BJ (cell line): ENCODE measurements at regions not wholly inside any gene's neighbourhood (a gene's known extent, or its start where the extent isn't known, plus 50 kb on each side); places are given as distances from the start of the nearest gene placed in this dataset.

Experiments used
- CTCF ChIA-PET: fragments of 350-600 bp; formaldehyde crosslinking; extraction: SDS; loops from one replicate; lab custom pipeline; 2021; ENCODE audit warnings: antibody characterized with exemption, inconsistent platforms; lab: Yijun Ruan, JAX
- POLR2A ChIA-PET: fragments of 300-600 bp; sonication (Branson Sonifier 250); formaldehyde crosslinking; extraction: SDS; loops from one replicate; lab custom pipeline; 2021; ENCODE audit warnings: antibody characterized with exemption; lab: Charles Lee
- DNase-seq: peaks from one replicate; pipeline ENCODE4 v3.0.0-alpha.2; 2011; ENCODE audit warnings: low read depth
- H3K27me3 ChIP-seq: 2 replicates; pipeline ENCODE4 v1.6.0; 2011; ENCODE audit warnings: low read length; ENCODE audit not compliant: control insufficient read depth, insufficient read depth
- H3K36me3 ChIP-seq: 2 replicates; pipeline ENCODE4 v1.5.1; 2011; ENCODE audit warnings: low read length; ENCODE audit not compliant: control insufficient read depth, insufficient read depth
- H3K4me3 ChIP-seq: 2 replicates; pipeline ENCODE4 v1.5.1; 2011; ENCODE audit warnings: low read depth, mild to moderate bottlenecking, control low read depth, low read length
- CTCF ChIP-seq: IDR thresholded peaks from 2 replicates; pipeline ENCODE4 v1.5.1; 2011; ENCODE audit warnings: low read depth, mild to moderate bottlenecking, control low read depth, inconsistent platforms, low read length, moderate library complexity; ENCODE audit not compliant: insufficient read depth

GRCh38 chr6:139608466-139609261 lies 234.2 kb upstream of the CITED2 start:
- H3K4me3 ChIP-seq = no peak overlapping the region
- TF ChIP-seq CTCF = no peak
- POLR2A ChIA-PET = interaction anchor here (0.6 kb wide), 1 partner anchor 237 kb away, joined by 9 read pairs; no protein-coding TSS in a partner anchor
- CTCF ChIA-PET = interaction anchor here (0.6 kb wide), 1 partner anchor 36 kb away, joined by 3 read pairs; no protein-coding TSS in a partner anchor
- H3K36me3 ChIP-seq = no peaks in the 10 kb centered on the region
- no peaks in the 10 kb centered on the region for H3K27me3 ChIP-seq
- DNase-seq = no peak

DNA sequence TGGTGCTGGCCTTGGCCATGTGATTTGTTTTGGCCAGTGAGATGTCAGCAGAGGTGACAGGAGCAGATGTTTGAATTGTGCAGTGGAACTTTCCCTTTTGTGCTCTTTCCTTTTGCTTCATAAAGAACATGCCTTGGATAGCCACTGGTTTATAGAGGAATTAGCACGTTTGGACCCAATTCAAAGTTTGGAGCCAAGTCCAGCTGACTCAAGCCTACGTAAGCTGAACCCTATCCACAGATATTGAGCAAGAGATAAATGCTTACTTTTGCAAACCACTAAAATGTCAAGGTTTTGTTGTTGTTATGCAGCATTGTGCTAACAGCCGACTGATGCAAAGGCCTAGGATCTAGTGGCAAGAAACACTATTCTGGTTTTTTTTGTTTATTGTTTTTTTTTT lies 230.9 kb upstream of the CITED2 start:
- CTCF ChIA-PET = no interaction called here
- Histone ChIP-seq H3K36me3 (no peaks in the 10 kb centered on the region), H3K27me3 (no peaks in the 10 kb centered on the region), H3K4me3 (no peak overlapping the region)
- POLR2A ChIA-PET = no interaction called here
- no peak for TF ChIP-seq CTCF
- no peak for DNase-seq

- H3K27me3 ChIP-seq = no peaks in the 10 kb centered on the region
- POLR2A ChIA-PET = interaction anchor here (0.6 kb wide), 3 partner anchors 50 to 234 kb away, joined by 3 read pairs; partner anchors contain the start of gene CITED2
- no peaks in the 10 kb centered on the region for H3K36me3 ChIP-seq
- TF ChIP-seq CTCF = no peak
- CTCF ChIA-PET = no interaction called here
- no peak overlapping the region for H3K4me3 ChIP-seq
- DNase-seq = no peak
These were observed 229.1 kb upstream of the CITED2 start for GRCh38 chr6:139603581-139603980.

DNA sequence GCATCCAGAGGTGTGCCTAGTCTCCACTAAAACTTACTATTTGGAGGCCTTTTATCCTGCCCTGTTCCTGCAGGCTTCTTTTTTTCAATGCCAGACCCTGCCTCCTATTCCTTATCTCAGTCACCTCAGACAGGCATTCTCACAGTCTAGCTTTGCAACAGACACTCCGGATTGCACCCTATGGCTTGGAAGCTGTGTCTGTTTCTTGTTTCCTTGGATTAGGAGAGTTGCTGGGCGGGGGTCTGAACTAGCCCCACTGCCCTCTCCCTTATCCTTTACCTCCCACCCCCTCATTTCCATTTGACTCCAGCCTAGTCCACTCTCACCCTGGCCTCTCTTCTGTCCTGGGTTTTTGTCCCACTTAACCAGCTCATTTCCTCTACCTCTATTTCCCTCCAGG lies 228.1 kb upstream of the CITED2 start:
- TF ChIP-seq CTCF = no peak
- CTCF ChIA-PET = no interaction called here
- no peaks in the 10 kb centered on the region for H3K36me3 ChIP-seq
- H3K4me3 ChIP-seq = no peak overlapping the region
- POLR2A ChIA-PET = no interaction called here
- no peak for DNase-seq
- no peaks in the 10 kb centered on the region for H3K27me3 ChIP-seq

DNA sequence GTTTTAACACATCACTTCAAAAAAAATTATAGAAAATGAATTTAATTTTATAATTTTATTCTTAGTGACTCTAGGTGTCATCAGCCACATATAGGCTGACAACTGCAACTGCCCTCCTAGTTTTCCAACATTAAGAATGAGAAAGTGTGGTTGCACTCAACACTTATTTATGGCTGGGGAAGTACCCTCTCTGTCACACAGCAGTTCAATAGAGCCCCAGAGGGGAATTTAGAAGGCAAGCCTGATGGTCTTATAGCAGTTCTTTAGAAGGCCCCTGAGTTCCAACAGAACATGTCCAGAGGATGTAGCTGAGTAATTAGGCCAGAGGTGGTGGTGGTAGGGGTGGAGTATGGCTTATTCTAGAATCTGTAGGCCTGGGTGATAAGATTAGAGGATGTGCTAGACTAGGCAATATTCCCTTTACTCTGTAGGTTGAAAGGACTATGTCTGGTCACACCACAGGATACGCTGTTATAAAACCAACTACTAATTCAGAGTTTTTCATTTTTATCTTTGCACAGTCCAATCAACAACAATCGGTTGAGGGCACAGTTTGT lies 226.5 kb upstream of the CITED2 start:
- no peaks in the 10 kb centered on the region for H3K27me3 ChIP-seq
- ChIA-PET POLR2A (interaction anchor here (0.6 to 0.7 kb wide), 2 partner anchors 150 to 384 kb away, joined by 3 to 4 read pairs; no protein-coding TSS in a partner anchor), CTCF (no interaction called here)
- TF ChIP-seq CTCF = no peak
- no peak overlapping the region for H3K4me3 ChIP-seq
- no peaks in the 10 kb centered on the region for H3K36me3 ChIP-seq
- no peak for DNase-seq
